Motor neuron (in vitro differentiated cells): ENCODE measurements at regions not wholly inside any gene's neighbourhood (a gene's known extent, or its start where the extent isn't known, plus 50 kb on each side); places are given as distances from the start of the nearest gene placed in this dataset.
"Not testable (repeated sequence)": the region's sequence is repeated elsewhere in the genome, so short reads cannot be mapped to it uniquely, and the experiment has no call there.

Experiments
- ATAC-seq, 8 experiments: fragments of 200-7000 bp; cut with Tn5 transposase; replicated peaks in 6 of 8; 2 replicates each; pipeline ENCODE4 v1.8.0; 2021; ENCODE audit warnings: mild to moderate bottlenecking in 8 of 8, moderate library complexity in 8 of 8
- H3K27ac ChIP-seq, 2 donors: fragments of 250-450 bp; sonication (Bioruptor Pico); 2 replicates each; pipeline ENCODE4 v1.9.0; 2021; ENCODE audit warnings: antibody characterized with exemption in 2 of 2, mild to moderate bottlenecking in 2 of 2, moderate library complexity in 1 of 2
- H3K4me1 ChIP-seq, 2 donors: fragments of 250-450 bp; sonication (Bioruptor Pico); replicated peaks in 1 of 2; 2 replicates each; pipeline ENCODE4 v1.6.1; 2021; ENCODE audit warnings: antibody characterized with exemption in 2 of 2, mild to moderate bottlenecking in 2 of 2, moderate library complexity in 1 of 2
- H3K4me3 ChIP-seq, 5 donors: fragments of 250-450 bp; sonication (Bioruptor Pico); 2 replicates each; pipeline ENCODE4 v1.9.0; 2021; ENCODE audit warnings: antibody characterized with exemption in 5 of 5, mild to moderate bottlenecking in 5 of 5, moderate library complexity in 4 of 5
- WGBS, 10 experiments: fragments of 450-650 bp; shearing (Covaris generic); methylation state at CpG; one replicate each; pipeline ENCODE4 v1.0.0; 2022; 5-methylcytosine and 5-hydroxymethylcytosine counted together
- in situ Hi-C, 9 experiments: fragments of 400-800 bp; cut with MboI; loops; one replicate each; pipeline ENCODE4 v1.15.0; 2021; ENCODE audit warnings: low sequenced_read_pairs in 9 of 9, low pct_unique_long_range_greater_than_20kb in 2 of 9; ENCODE audit not compliant: unreplicated experiment in 9 of 9

- ATAC-seq: peak in 4 of 8 experiments; percentile 7 to 26 (median 14)
- Histone ChIP-seq H3K4me1 (peaks cover 4 to 9% of the 10 kb centered on the region in 2 donors), H3K27ac (no peak overlapping the region), H3K4me3 (no peak overlapping the region)
- WGBS, 10 experiments: 39 to 86% (median 61%) methylated on average over 1 to 6 of the region's 6 CpGs; no CpG with 5 or more reads in 1 of the 10 experiments
- in situ Hi-C loops: no loop called here
Measured at GRCh38 chr3:147297761-147298350, 108.5 kb downstream of the ZIC4 start.

GRCh38 chr3:147287370-147287769 lies 119.0 kb downstream of the ZIC4 start:
- H3K4me1 ChIP-seq, H3K27ac ChIP-seq, H3K4me3 ChIP-seq, in situ Hi-C loops, ATAC-seq: not testable (repeated sequence)
- 74 to 100% (median 93%) methylated on average over 1 to 4 of the region's 4 CpGs; no CpG with 5 or more reads in 5 of the 10 experiments for WGBS, 10 experiments

GRCh38 chr3:147269907-147270306 lies 136.4 kb downstream of the ZIC4 start:
- H3K4me3 ChIP-seq: no peak overlapping the region
- H3K27ac ChIP-seq: no peak overlapping the region
- WGBS, 10 experiments: 0 to 100% (median 78%) methylated on average over 1 to 4 of the region's 4 CpGs; no CpG with 5 or more reads in 3 of the 10 experiments
- no peaks in the 10 kb centered on the region for H3K4me1 ChIP-seq
- no peak for ATAC-seq
- in situ Hi-C loops: no loop called here

GRCh38 chr3:147267434-147267833 lies 138.9 kb downstream of the ZIC4 start:
- Histone ChIP-seq H3K4me1 (no peaks in the 10 kb centered on the region), H3K4me3 (no peak overlapping the region), H3K27ac (no peak overlapping the region)
- in situ Hi-C loops: no loop called here
- ATAC-seq: peak in 2 of 8 experiments; percentile 65 to 88
- 50 to 100% (median 83%) methylated on average over 1 to 3 of the region's 3 CpGs; no CpG with 5 or more reads in 1 of the 10 experiments for WGBS, 10 experiments

GRCh38 chr3:147257944-147258343 lies 148.4 kb downstream of the ZIC4 start:
- in situ Hi-C loops: no loop called here
- ATAC-seq: no peak
- WGBS, 10 experiments: 63 to 100% (median 85%) methylated on average over 2 of the region's 2 CpGs; no CpG with 5 or more reads in 5 of the 10 experiments
- Histone ChIP-seq H3K27ac (no peak overlapping the region), H3K4me1 (no peaks in the 10 kb centered on the region), H3K4me3 (no peak overlapping the region)

GRCh38 chr3:147256739-147257138 lies 149.6 kb downstream of the ZIC4 start:
- WGBS, 10 experiments: 57 to 89% (median 73%) methylated on average over 1 to 2 of the region's 2 CpGs

GRCh38 chr3:147246906-147247305 lies 159.4 kb downstream of the ZIC4 start:
- Histone ChIP-seq H3K4me1 (no peaks in the 10 kb centered on the region), H3K27ac (no peak overlapping the region), H3K4me3 (no peak overlapping the region)
- no peak for ATAC-seq
- 73 to 97% (median 94%) methylated on average over 2 to 4 of the region's 4 CpGs; no CpG with 5 or more reads in 4 of the 10 experiments for WGBS, 10 experiments
- in situ Hi-C loops: no loop called here

More at GRCh38 chr3:147256739-147257138, 149.6 kb downstream of the ZIC4 start:
- no peak overlapping the region for H3K4me3 ChIP-seq
- no peak for ATAC-seq
- H3K4me1 ChIP-seq: no peaks in the 10 kb centered on the region
- no peak overlapping the region for H3K27ac ChIP-seq
- in situ Hi-C loops: no loop called here

GRCh38 chr3:147245638-147246037 lies 160.7 kb downstream of the ZIC4 start:
- H3K4me3 ChIP-seq, in situ Hi-C loops, H3K4me1 ChIP-seq, ATAC-seq, H3K27ac ChIP-seq: not testable (repeated sequence)
- 40 to 91% (median 77%) methylated on average over 1 to 6 of the region's 34 CpGs; no CpG with 5 or more reads in 7 of the 10 experiments for WGBS, 10 experiments

- 77 to 98% (median 90%) methylated on average over 3 to 10 of the region's 10 CpGs; no CpG with 5 or more reads in 5 of the 10 experiments for WGBS, 10 experiments
- ATAC-seq, H3K27ac ChIP-seq, in situ Hi-C loops, H3K4me1 ChIP-seq, H3K4me3 ChIP-seq: not testable (repeated sequence)
Measured at GRCh38 chr3:147245022-147245421, 161.3 kb downstream of the ZIC4 start.

- in situ Hi-C loops: no loop called here
- ATAC-seq: no peak
- Histone ChIP-seq H3K4me1 (no peaks in the 10 kb centered on the region), H3K27ac (no peak overlapping the region), H3K4me3 (no peak overlapping the region)
Measured at GRCh38 chr3:147244397-147244796, 161.9 kb downstream of the ZIC4 start.

GRCh38 chr3:147240581-147240980 lies 165.8 kb downstream of the ZIC4 start:
- no peak for ATAC-seq
- H3K4me1 ChIP-seq: no peaks in the 10 kb centered on the region
- in situ Hi-C loops: no loop called here
- WGBS, 10 experiments: 83 to 100% (median 100%) methylated on average over 1 of the region's 1 CpG; no CpG with 5 or more reads in 5 of the 10 experiments
- H3K27ac ChIP-seq: no peak overlapping the region
- H3K4me3 ChIP-seq: no peak overlapping the region

GRCh38 chr3:147237991-147238390 lies 168.4 kb downstream of the ZIC4 start:
- in situ Hi-C loops: no loop called here
- Histone ChIP-seq H3K27ac (no peak overlapping the region), H3K4me3 (no peak overlapping the region), H3K4me1 (no peaks in the 10 kb centered on the region)
- ATAC-seq: no peak
- WGBS, 10 experiments: 43 to 95% (median 68%) methylated on average over 3 to 4 of the region's 4 CpGs; no CpG with 5 or more reads in 2 of the 10 experiments

- in situ Hi-C loops, ATAC-seq: not testable (repeated sequence)
Measured at GRCh38 chr3:147231980-147232379, 174.4 kb downstream of the ZIC4 start.

GRCh38 chr3:147231111-147231510 lies 175.2 kb downstream of the ZIC4 start:
- H3K27ac ChIP-seq: no peak overlapping the region
- H3K4me3 ChIP-seq: no peak overlapping the region
- no peak for ATAC-seq
- H3K4me1 ChIP-seq: no peaks in the 10 kb centered on the region
- WGBS, 10 experiments: 83 to 100% (median 88%) methylated on average over 1 to 2 of the region's 2 CpGs; no CpG with 5 or more reads in 4 of the 10 experiments
- in situ Hi-C loops: no loop called here

More at GRCh38 chr3:147231980-147232379, 174.4 kb downstream of the ZIC4 start:
- not testable (repeated sequence) for H3K4me3 ChIP-seq, H3K4me1 ChIP-seq, H3K27ac ChIP-seq
- 14 to 87% (median 37%) methylated on average over 1 to 3 of the region's 3 CpGs for WGBS, 10 experiments
